MM.1S (cell line): ENCODE measurements at regions not wholly inside any gene's neighbourhood (a gene's known extent, or its start where the extent isn't known, plus 50 kb on each side); places are given as distances from the start of the nearest gene placed in this dataset.

Experiments used
- EZH2 ChIP-seq: fragments of 300-600 bp; sonication (generic); optimal IDR thresholded peaks from 2 replicates; pipeline ENCODE3; 2017; ENCODE audit warnings: low read depth, mild to moderate bottlenecking, antibody characterized with exemption, low read length, mixed read lengths
- EZH2phosphoT487 ChIP-seq: fragments of 300-600 bp; sonication (generic); IDR thresholded peaks from 2 replicates; pipeline ENCODE4 v1.6.1; 2018; ENCODE audit warnings: antibody characterized with exemption, low read length
- TF ChIP-seq, protein P1 (sequence below): fragments of 300-600 bp; sonication (generic); IDR thresholded peaks from 2 replicates; pipeline ENCODE4 v1.5.1; 2016; ENCODE audit warnings: antibody characterized with exemption, low read length, mixed read lengths

DNA sequence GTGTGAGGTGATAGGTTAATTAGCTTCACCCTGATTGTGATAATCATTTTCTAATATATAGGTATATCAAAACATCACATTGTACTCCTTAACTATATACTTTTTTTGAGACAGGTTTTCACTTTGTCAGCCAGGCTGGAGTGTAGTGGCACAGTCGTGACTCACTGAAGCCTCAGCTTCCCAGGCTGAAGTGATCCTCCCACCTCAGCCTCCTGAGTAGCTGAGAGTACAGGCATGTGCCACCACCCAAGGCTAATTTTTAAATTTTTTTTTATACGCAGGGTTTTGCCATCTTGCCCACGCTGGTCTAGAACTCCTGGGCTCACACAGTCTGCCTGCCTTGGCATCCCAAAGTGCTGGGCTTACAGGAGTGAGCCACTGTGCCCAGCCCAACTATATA, 455.3 kb upstream of the MAF start:
- TF ChIP-seq, protein P1, sequence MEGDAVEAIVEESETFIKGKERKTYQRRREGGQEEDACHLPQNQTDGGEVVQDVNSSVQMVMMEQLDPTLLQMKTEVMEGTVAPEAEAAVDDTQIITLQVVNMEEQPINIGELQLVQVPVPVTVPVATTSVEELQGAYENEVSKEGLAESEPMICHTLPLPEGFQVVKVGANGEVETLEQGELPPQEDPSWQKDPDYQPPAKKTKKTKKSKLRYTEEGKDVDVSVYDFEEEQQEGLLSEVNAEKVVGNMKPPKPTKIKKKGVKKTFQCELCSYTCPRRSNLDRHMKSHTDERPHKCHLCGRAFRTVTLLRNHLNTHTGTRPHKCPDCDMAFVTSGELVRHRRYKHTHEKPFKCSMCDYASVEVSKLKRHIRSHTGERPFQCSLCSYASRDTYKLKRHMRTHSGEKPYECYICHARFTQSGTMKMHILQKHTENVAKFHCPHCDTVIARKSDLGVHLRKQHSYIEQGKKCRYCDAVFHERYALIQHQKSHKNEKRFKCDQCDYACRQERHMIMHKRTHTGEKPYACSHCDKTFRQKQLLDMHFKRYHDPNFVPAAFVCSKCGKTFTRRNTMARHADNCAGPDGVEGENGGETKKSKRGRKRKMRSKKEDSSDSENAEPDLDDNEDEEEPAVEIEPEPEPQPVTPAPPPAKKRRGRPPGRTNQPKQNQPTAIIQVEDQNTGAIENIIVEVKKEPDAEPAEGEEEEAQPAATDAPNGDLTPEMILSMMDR: no peak
- TF ChIP-seq EZH2: no peak
- no peak for TF ChIP-seq EZH2phosphoT487
